GM23248 (cell line): ENCODE measurements at regions not wholly inside any gene's neighbourhood (a gene's known extent, or its start where the extent isn't known, plus 50 kb on each side); places are given as distances from the start of the nearest gene placed in this dataset.

Source experiments
- DNase-seq: peaks from one replicate; pipeline ENCODE4 v3.0.0-alpha.2; 2015
- H2AFZ ChIP-seq: fragments of 200-600 bp; sonication (generic); 2 replicates; pipeline ENCODE4 v1.6.1; 2016; ENCODE audit warnings: antibody characterized with exemption
- H3F3A ChIP-seq: fragments of 200-600 bp; sonication (generic); 2 replicates; pipeline ENCODE4 v1.6.1; 2016; ENCODE audit warnings: mild to moderate bottlenecking, antibody characterized with exemption, mixed run types; ENCODE audit not compliant: insufficient read depth
- H3K27ac ChIP-seq: fragments of 200-600 bp; sonication (generic); 2 replicates; pipeline ENCODE4 v1.5.1; 2016; ENCODE audit warnings: mild to moderate bottlenecking
- H3K27me3 ChIP-seq: fragments of 200-600 bp; sonication (generic); replicated peaks from 2 replicates; pipeline ENCODE4 v1.6.1; 2016; ENCODE audit warnings: mild to moderate bottlenecking; ENCODE audit not compliant: insufficient read depth
- H3K36me3 ChIP-seq: fragments of 200-600 bp; sonication (generic); 2 replicates; pipeline ENCODE4 v1.6.1; 2016; ENCODE audit warnings: low read depth, mild to moderate bottlenecking
- H3K4me1 ChIP-seq: fragments of 200-600 bp; sonication (generic); 2 replicates; pipeline ENCODE4 v1.6.1; 2016; ENCODE audit warnings: mild to moderate bottlenecking; ENCODE audit not compliant: insufficient read depth
- H3K4me2 ChIP-seq: fragments of 200-600 bp; sonication (generic); one replicate; pipeline ENCODE4 v1.6.1; 2016; ENCODE audit warnings: mild to moderate bottlenecking; ENCODE audit not compliant: unreplicated experiment
- H3K4me3 ChIP-seq: fragments of 200-600 bp; sonication (generic); 2 replicates; pipeline ENCODE4 v1.5.1; 2016; ENCODE audit warnings: mild to moderate bottlenecking
- H3K79me2 ChIP-seq: fragments of 200-600 bp; sonication (generic); 2 replicates; pipeline ENCODE4 v1.6.1; 2016; ENCODE audit warnings: mild to moderate bottlenecking; ENCODE audit not compliant: insufficient read depth
- H3K9ac ChIP-seq: fragments of 200-600 bp; sonication (generic); 2 replicates; pipeline ENCODE4 v1.6.1; 2016; ENCODE audit warnings: mild to moderate bottlenecking
- H3K9me2 ChIP-seq: fragments of 200-600 bp; sonication (generic); 2 replicates; pipeline ENCODE4 v1.6.1; 2016; ENCODE audit warnings: mixed run types, mild to moderate bottlenecking, moderate library complexity; ENCODE audit not compliant: insufficient read depth
- H3K9me3 ChIP-seq: fragments of 200-600 bp; sonication (generic); one replicate; pipeline ENCODE4 v1.6.1; 2017; ENCODE audit warnings: low read depth
- H4K20me1 ChIP-seq: fragments of 200-600 bp; sonication (generic); 2 replicates; pipeline ENCODE4 v1.6.0; 2016; ENCODE audit not compliant: insufficient read depth
- EZH2 ChIP-seq: fragments of 200-600 bp; sonication (generic); IDR thresholded peaks from 2 replicates; pipeline ENCODE4 v1.6.1; 2018; ENCODE audit warnings: antibody characterized with exemption, mild to moderate bottlenecking; ENCODE audit not compliant: insufficient read depth, poor library complexity, severe bottlenecking
- EZH2phosphoT487 ChIP-seq: fragments of 200-600 bp; sonication (generic); IDR thresholded peaks from 2 replicates; pipeline ENCODE4 v1.6.1; 2018; ENCODE audit warnings: antibody characterized with exemption, moderate library complexity, mild to moderate bottlenecking, low read depth; ENCODE audit not compliant: insufficient read depth
- WGBS, 2 experiments: methylation state at CpG; one replicate each; pipeline ENCODE4 v1.1.6; 2015 to 2017; ENCODE audit warnings: low lambda C conversion rate in 2 of 2, low coverage in 1 of 2; ENCODE audit errors: missing lambda C conversion rate in 2 of 2; 5-methylcytosine and 5-hydroxymethylcytosine counted together
- in situ Hi-C: fragments of 300-500 bp; cut with MboI; formaldehyde crosslinking; loops from 2 replicates; pipeline ENCODE4 v1.15.0; 2020

GRCh38 chr2:139403948-139404347, 623.8 kb upstream of the NXPH2 start:
- Histone ChIP-seq H3K9me2 (no peaks in the 10 kb centered on the region), H3K27me3 (no peaks in the 10 kb centered on the region), H3F3A (no peaks in the 10 kb centered on the region), H3K4me2 (no peak overlapping the region), H3K27ac (no peak overlapping the region), H3K4me1 (no peaks in the 10 kb centered on the region), H3K9me3 (no peaks in the 10 kb centered on the region), H3K4me3 (no peak overlapping the region), H4K20me1 (no peaks in the 10 kb centered on the region), H3K79me2 (no peaks in the 10 kb centered on the region), H3K9ac (no peak overlapping the region), H2AFZ (no peak overlapping the region), H3K36me3 (no peaks in the 10 kb centered on the region)
- in situ Hi-C loops: no loop called here
- DNase-seq: no peak
- no peak for TF ChIP-seq EZH2
- no peak for TF ChIP-seq EZH2phosphoT487
- WGBS, 2 experiments: 30 to 36% methylated on average over 2 of the region's 2 CpGs

GRCh38 chr2:139394801-139395200, 614.6 kb upstream of the NXPH2 start:
- H3K4me3 ChIP-seq: no peak overlapping the region
- in situ Hi-C loops: no loop called here
- 2 to 4% methylated on average over 2 of the region's 2 CpGs for WGBS, 2 experiments

GRCh38 chr2:139389391-139389790, 609.2 kb upstream of the NXPH2 start:
- in situ Hi-C loops: no loop called here
- Histone ChIP-seq H3K4me2 (no peak overlapping the region), H4K20me1 (no peaks in the 10 kb centered on the region), H3K4me1 (no peaks in the 10 kb centered on the region), H3F3A (no peaks in the 10 kb centered on the region), H3K9ac (no peak overlapping the region), H3K27me3 (no peaks in the 10 kb centered on the region), H2AFZ (no peak overlapping the region), H3K79me2 (no peaks in the 10 kb centered on the region), H3K27ac (no peak overlapping the region), H3K36me3 (no peaks in the 10 kb centered on the region), H3K9me2 (no peaks in the 10 kb centered on the region), H3K9me3 (no peaks in the 10 kb centered on the region), H3K4me3 (no peak overlapping the region)
- WGBS, 2 experiments: 45% methylated on average over 2 of the region's 2 CpGs
- TF ChIP-seq EZH2 (no peak), EZH2phosphoT487 (no peak)
- no peak for DNase-seq

More at GRCh38 chr2:139394801-139395200, 614.6 kb upstream of the NXPH2 start:
- Histone ChIP-seq H3K9me2 (no peaks in the 10 kb centered on the region), H4K20me1 (no peaks in the 10 kb centered on the region), H3K27ac (no peak overlapping the region), H3K9ac (no peak overlapping the region), H3F3A (no peaks in the 10 kb centered on the region), H3K27me3 (no peaks in the 10 kb centered on the region), H3K9me3 (no peaks in the 10 kb centered on the region), H3K79me2 (no peaks in the 10 kb centered on the region), H3K4me2 (no peak overlapping the region), H2AFZ (no peak overlapping the region), H3K36me3 (no peaks in the 10 kb centered on the region), H3K4me1 (no peaks in the 10 kb centered on the region)
- DNase-seq: no peak
- TF ChIP-seq EZH2: no peak

GRCh38 chr2:139386401-139386800, 606.2 kb upstream of the NXPH2 start:
- Histone ChIP-seq H3K4me2 (no peak overlapping the region), H3K4me3 (no peak overlapping the region), H2AFZ (no peak overlapping the region), H3K27me3 (no peaks in the 10 kb centered on the region), H3K9me3 (no peaks in the 10 kb centered on the region), H3K27ac (no peak overlapping the region), H3K9ac (no peak overlapping the region), H3K9me2 (no peaks in the 10 kb centered on the region), H3K79me2 (no peaks in the 10 kb centered on the region), H3K36me3 (no peaks in the 10 kb centered on the region), H3F3A (no peaks in the 10 kb centered on the region), H4K20me1 (no peaks in the 10 kb centered on the region), H3K4me1 (no peaks in the 10 kb centered on the region)
- 67 to 75% methylated on average over 1 of the region's 1 CpG for WGBS, 2 experiments
- in situ Hi-C loops: no loop called here
- TF ChIP-seq EZH2phosphoT487 (no peak), EZH2 (no peak)
- DNase-seq: no peak

- H3F3A ChIP-seq: no peaks in the 10 kb centered on the region
- H3K4me3 ChIP-seq: no peak overlapping the region
- H3K4me2 ChIP-seq: no peak overlapping the region
- H3K27ac ChIP-seq: no peak overlapping the region
- in situ Hi-C loops: no loop called here
- no peaks in the 10 kb centered on the region for H3K79me2 ChIP-seq
- H3K9me2 ChIP-seq: no peaks in the 10 kb centered on the region
- H4K20me1 ChIP-seq: no peaks in the 10 kb centered on the region
- no peaks in the 10 kb centered on the region for H3K36me3 ChIP-seq
- H3K4me1 ChIP-seq: no peaks in the 10 kb centered on the region
- no peaks in the 10 kb centered on the region for H3K9me3 ChIP-seq
- H3K9ac ChIP-seq: no peak overlapping the region
- no peak for TF ChIP-seq EZH2phosphoT487
- no peak for TF ChIP-seq EZH2
- no peaks in the 10 kb centered on the region for H3K27me3 ChIP-seq
- no peak overlapping the region for H2AFZ ChIP-seq
- no peak for DNase-seq
These were observed 603.3 kb upstream of the NXPH2 start for GRCh38 chr2:139383532-139383931.
